ENCODE measurements at regions not wholly inside any gene's neighbourhood (a gene's known extent, or its start where the extent isn't known, plus 50 kb on each side); places are given as distances from the start of the nearest gene placed in this dataset.

- no peak for TF ChIP-seq CTCF (IDR thresholded peaks at IDR 0.05)
- no peak for TF ChIP-seq POLR2A (IDR thresholded peaks at IDR 0.05)
Observed at GRCh38 chr10:78109210-78109609, 75.5 kb downstream of the RPS24 start.

Measured in right lobe of liver (tissue), 4 donors.